Liver (tissue), 3 donors: ENCODE measurements at regions not wholly inside any gene's neighbourhood (a gene's known extent, or its start where the extent isn't known, plus 50 kb on each side); places are given as distances from the start of the nearest gene placed in this dataset.

ENCODE experiments used
- RAD21 ChIP-seq, 2 donors: IDR thresholded peaks; 2 replicates each; pipeline ENCODE4 v1.6.1; 2016; ENCODE audit warnings: antibody characterized with exemption in 2 of 2, mild to moderate bottlenecking in 2 of 2
- TF ChIP-seq, protein P1 (sequence below): fragments of 150-350 bp; IDR thresholded peaks from 2 replicates; pipeline ENCODE4 v1.5.1; 2017; ENCODE audit warnings: improper control_type of control experiment, low read depth, low read length; ENCODE audit not compliant: missing input control
- donor health status: healthy.
- donor health status: healthy.

DNA sequence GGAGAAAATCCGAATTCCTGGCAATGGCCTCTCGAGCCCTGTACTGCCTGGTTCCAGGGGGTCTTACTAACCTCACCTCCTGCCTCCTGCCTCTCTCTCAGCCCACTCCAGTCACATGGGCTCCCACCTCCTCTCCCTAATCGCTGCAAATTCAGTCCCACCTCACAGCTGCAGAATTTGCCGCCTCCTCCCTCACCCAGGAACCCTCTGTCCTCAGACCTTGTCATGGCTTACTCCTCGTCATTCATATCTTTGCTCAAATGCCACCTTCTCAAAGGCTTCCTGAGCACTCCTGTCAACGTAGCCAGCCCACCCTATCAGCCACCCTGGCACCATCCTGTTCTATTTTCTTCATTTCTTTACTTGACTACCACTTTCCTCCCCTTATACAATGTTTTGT is 89.0 kb downstream of the SLC2A10 start:
- TF ChIP-seq RAD21 (IDR thresholded peaks at IDR 0.05): no peak
- TF ChIP-seq, protein P1, sequence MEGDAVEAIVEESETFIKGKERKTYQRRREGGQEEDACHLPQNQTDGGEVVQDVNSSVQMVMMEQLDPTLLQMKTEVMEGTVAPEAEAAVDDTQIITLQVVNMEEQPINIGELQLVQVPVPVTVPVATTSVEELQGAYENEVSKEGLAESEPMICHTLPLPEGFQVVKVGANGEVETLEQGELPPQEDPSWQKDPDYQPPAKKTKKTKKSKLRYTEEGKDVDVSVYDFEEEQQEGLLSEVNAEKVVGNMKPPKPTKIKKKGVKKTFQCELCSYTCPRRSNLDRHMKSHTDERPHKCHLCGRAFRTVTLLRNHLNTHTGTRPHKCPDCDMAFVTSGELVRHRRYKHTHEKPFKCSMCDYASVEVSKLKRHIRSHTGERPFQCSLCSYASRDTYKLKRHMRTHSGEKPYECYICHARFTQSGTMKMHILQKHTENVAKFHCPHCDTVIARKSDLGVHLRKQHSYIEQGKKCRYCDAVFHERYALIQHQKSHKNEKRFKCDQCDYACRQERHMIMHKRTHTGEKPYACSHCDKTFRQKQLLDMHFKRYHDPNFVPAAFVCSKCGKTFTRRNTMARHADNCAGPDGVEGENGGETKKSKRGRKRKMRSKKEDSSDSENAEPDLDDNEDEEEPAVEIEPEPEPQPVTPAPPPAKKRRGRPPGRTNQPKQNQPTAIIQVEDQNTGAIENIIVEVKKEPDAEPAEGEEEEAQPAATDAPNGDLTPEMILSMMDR: no peak
